IPS-20b (cell line): ENCODE measurements at regions not wholly inside any gene's neighbourhood (a gene's known extent, or its start where the extent isn't known, plus 50 kb on each side); places are given as distances from the start of the nearest gene placed in this dataset.

Source experiments
- H3K27ac ChIP-seq: one replicate; pipeline ENCODE4 v1.5.1; 2013; ENCODE audit warnings: low read length
- H3K27me3 ChIP-seq: 2 replicates; pipeline ENCODE4 v1.6.1; 2013; ENCODE audit warnings: mild to moderate bottlenecking, low read length, inconsistent platforms; ENCODE audit not compliant: insufficient read depth
- H3K36me3 ChIP-seq: 2 replicates; pipeline ENCODE4 v1.6.1; 2013; ENCODE audit warnings: low read depth, mild to moderate bottlenecking, inconsistent platforms, low read length, moderate library complexity; ENCODE audit not compliant: insufficient read depth
- H3K4me1 ChIP-seq: 2 replicates; pipeline ENCODE4 v1.6.1; 2013; ENCODE audit warnings: mild to moderate bottlenecking, control low read depth, inconsistent platforms, low read length, moderate library complexity; ENCODE audit not compliant: insufficient read depth
- H3K4me3 ChIP-seq: 2 replicates; pipeline ENCODE4 v1.5.1; 2013; ENCODE audit warnings: mild to moderate bottlenecking, low read length, inconsistent platforms
- H3K9ac ChIP-seq: 2 replicates; pipeline ENCODE4 v1.6.1; 2013; ENCODE audit warnings: low read depth, mild to moderate bottlenecking, inconsistent platforms, low read length, moderate library complexity
- H3K9me3 ChIP-seq: 2 replicates; pipeline ENCODE4 v1.6.1; 2013; ENCODE audit warnings: mild to moderate bottlenecking, low read depth, low read length, inconsistent platforms; ENCODE audit not compliant: insufficient read depth

DNA sequence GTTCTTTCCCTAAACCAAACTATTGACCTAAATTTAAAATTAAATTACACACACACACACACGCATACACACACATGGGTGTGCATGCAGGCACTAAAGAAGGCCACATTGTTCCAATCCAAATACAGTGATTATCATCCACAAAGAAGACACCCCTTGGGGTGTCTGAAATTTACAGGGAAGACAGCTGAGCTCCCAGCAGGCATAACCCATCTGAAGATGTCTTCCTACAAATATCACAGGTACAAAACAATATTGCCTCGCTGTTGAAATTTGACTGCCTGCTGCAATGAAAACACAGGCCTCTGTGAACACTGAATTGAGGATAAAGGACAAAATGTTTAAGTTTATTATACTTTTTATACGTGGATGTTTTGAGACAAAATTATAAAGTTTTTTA is 50.2 kb upstream of the SLC7A11 start:
- no peak overlapping the region for H3K27ac ChIP-seq
- no peaks in the 10 kb centered on the region for H3K27me3 ChIP-seq

More for the DNA sequence above, 50.2 kb upstream of the SLC7A11 start:
- H3K4me3 ChIP-seq, result no peak overlapping the region
- no peaks in the 10 kb centered on the region for H3K36me3 ChIP-seq
- H3K4me1 ChIP-seq, result no peaks in the 10 kb centered on the region
- H3K9ac ChIP-seq, result no peak overlapping the region
- no peaks in the 10 kb centered on the region for H3K9me3 ChIP-seq
